GM18867 (cell line): ENCODE measurements at regions not wholly inside any gene's neighbourhood (a gene's known extent, or its start where the extent isn't known, plus 50 kb on each side); places are given as distances from the start of the nearest gene placed in this dataset.

ENCODE experiments used
- ATAC-seq: cut with Tn5 transposase; IDR thresholded peaks from one replicate; pipeline ENCODE4 v1.9.1; 2021; ENCODE audit warnings: mild to moderate bottlenecking, moderate library complexity; ENCODE audit not compliant: unreplicated experiment

- no peak for ATAC-seq
Measured at GRCh38 chr22:49083607-49084006, 744.1 kb downstream of the BRD1 start.

GRCh38 chr22:49082451-49082850 is 745.2 kb downstream of the BRD1 start:
- ATAC-seq, result no peak

DNA sequence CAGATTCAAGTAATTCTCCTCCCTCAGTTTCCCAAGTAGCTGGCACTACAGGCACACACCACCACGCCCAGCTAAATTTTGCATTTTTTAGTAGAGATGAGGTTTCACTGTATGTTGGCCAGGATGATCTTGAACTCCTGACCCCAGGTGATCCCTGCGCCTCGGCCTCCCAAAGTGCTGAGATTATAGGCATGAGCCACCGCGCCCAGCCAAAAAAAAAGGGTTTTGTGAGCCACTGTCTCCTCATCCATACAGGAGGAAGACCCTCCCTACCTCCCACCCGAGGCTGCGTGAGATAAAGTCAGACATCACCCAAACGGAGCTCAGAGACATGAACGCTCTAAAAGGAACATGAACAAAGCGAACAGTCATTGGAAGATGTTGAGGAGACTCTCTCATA is 745.7 kb downstream of the BRD1 start:
- ATAC-seq, result no peak

GRCh38 chr22:49081261-49081666 is 746.4 kb downstream of the BRD1 start:
- no peak for ATAC-seq

GRCh38 chr22:49080631-49081030 is 747.0 kb downstream of the BRD1 start:
- no peak for ATAC-seq

- ATAC-seq, result no peak
Measured at GRCh38 chr22:49079743-49080500, 747.8 kb downstream of the BRD1 start.

DNA sequence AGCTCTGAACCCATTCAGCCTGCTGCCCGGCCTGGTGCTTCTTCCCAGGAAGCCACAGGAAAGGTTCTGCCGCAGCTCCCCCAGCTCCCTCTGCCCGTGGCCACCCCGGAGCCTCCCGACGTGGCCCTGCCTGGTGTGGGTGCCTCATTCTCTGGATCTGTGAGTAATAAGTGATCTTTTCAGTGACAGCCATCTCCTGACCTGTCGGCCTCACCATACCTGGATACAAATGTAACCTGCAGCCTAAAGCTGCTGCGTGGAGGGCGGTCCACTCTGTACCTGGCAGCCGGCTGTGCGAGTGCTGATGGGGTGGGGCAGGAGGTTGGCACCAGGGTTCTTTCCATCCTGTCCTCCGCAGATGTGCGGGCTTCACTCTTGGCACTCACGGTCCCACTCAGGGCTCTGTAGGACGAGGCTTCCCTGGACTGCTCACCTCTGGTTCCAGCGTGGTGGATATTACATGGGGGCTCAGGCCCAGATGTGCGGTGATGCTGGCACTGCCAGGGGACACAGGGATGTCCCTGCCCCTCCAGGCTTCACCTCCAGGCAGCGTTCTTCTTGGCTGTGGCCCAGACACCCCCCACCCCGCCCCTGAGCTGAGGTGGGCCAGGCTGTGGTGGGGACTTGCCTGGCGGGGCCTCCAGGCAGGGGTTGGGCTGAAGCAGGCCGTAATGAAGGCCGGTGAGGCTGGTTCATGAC is 748.5 kb downstream of the BRD1 start:
- no peak for ATAC-seq

GRCh38 chr22:49078076-49078710 is 749.5 kb downstream of the BRD1 start:
- no peak for ATAC-seq

- no peak for ATAC-seq
Measured at GRCh38 chr22:49077586-49077985, 750.1 kb downstream of the BRD1 start.

- ATAC-seq, result no peak
Measured at GRCh38 chr22:49077036-49077393, 750.7 kb downstream of the BRD1 start.

DNA sequence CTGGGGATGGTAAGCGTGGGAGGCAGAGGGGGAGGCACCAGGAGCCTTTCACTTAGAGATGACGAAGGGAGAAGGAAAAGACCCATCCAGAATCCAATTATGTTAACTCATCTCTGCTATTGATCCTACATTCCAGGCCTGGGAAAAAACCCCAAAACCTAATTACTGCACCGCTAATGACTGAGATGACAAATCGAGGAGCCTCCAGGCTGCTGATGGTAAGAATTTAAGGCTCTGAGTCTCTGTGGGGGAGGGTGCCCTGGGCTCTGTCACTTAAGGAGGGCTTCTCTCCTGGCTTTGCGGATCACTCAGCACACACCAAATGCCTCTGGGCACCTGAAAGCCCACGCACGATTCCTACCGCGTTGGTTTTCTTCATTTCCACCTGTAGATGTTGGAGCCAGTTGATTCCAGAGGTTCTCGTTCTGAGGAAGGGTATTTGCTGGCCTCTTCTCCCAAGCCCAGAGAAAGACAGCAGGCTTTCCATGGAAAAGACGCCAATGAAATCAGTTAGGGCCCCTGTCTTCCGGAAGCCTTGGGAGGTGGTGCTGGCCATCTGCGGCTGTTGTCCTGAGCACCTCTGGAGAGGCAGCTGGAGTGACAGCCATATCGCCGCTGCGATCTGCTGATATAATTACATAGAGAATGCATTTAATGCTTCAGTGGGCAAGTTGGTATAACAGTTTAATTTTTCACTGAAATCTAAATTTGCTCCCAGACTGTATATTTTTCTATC is 751.2 kb downstream of the BRD1 start:
- ATAC-seq, result no peak

DNA sequence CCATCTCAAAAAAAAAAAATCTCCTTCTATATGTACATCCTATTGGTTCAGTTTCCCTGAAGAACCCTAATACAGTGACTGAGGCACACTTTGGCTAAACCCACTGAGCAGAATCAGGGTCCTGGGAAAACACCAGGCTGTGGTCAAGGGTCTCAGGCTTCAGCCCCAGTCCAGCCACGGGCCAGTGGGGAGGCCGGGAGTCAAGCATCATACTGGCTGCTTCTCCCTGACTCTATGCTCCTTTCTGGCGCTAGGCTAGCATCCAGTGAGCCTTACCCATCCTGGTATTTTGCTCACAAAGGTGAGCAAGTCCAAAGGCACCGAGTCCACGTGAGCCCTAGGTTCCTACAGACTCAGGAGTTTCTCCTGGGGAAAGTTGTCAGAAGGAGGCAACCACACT is 752.5 kb downstream of the BRD1 start:
- no peak for ATAC-seq

DNA sequence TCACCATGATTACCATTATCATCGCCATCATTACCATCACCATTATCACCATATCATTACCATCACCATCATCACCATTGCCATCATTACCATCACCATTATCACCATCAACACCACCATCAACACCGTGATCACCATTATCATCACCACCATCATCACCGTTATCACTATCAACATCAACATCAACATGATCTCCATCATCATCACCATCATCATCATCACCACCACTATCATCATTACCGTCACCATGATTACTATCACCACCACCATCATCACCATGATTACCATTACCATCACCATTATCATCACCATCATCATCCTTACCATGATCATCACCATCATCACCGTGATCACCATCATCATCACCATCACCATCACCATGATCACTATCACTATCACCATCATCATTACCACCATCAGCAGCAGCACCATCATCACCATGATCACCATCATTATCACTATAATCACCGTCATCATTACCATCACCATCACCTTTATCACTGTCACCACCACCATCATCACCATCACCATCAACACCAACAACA is 753.7 kb downstream of the BRD1 start:
- ATAC-seq, result no peak

DNA sequence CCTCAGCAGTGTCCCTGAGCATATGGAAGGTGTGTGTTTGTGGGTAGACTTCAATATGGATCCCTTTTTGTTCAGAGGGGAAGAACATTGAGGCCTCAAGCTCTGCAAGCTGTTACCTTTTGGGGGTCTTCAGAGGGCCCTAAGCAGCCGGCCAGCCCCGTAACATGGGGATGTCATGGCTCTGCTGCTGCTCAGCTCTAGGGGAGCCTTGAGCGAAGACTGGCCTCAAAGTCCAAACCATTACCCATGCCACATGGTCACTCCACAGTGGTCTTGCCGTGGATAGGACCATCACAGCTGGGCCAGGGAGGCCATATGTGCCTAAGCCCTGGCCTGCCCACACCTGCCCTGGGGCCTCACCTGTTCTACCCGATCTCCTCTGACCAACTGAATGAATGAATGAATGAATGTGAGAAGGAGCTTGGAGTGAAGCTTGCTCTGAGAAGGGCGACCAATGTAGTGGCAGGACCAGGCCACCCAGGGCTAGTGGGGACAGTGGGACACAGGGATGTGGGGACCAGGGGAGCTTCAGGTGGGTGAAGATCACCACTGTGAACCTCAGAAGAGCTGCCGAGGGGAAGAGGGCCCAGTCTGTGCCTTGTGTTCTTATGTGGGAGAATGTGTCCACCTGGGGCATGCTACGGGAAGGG is 754.6 kb downstream of the BRD1 start:
- no peak for ATAC-seq

- no peak for ATAC-seq
Measured at GRCh38 chr22:49070501-49070900, 757.2 kb downstream of the BRD1 start.

DNA sequence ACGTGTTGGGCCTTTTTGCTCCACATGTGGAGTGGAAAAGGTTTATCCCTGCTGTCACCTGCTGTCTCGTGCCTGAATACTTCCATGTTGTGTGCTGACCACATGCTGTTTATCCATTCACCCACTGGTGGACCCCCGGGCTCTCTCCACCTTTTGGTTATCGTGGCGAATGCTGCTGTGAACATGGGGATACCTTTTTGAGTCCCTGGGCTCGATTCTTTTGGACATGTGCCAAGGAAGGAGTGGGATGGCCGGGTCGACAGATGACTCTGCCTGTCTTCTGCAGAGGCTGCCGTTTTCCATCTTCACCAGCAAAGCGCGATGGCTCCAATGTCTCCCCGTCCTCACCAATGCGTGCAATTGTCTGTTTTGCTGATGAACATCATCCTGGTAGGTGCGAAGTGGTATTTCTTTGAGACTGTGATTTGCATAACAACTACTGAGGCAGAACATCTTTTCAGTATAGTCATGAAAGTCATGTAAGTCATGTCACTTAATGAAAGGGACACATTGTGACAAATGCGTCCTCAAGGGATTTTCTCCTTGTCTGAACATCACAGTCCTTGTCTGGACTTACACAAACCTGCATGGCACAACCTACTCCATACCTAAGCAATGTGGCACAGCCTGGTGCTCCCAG is 758.7 kb downstream of the BRD1 start:
- ATAC-seq, result no peak

GRCh38 chr22:49067504-49067903 is 760.2 kb downstream of the BRD1 start:
- no peak for ATAC-seq

GRCh38 chr22:49066619-49067018 is 761.1 kb downstream of the BRD1 start:
- no peak for ATAC-seq

- no peak for ATAC-seq
Measured at GRCh38 chr22:49064836-49065235, 762.8 kb downstream of the BRD1 start.

DNA sequence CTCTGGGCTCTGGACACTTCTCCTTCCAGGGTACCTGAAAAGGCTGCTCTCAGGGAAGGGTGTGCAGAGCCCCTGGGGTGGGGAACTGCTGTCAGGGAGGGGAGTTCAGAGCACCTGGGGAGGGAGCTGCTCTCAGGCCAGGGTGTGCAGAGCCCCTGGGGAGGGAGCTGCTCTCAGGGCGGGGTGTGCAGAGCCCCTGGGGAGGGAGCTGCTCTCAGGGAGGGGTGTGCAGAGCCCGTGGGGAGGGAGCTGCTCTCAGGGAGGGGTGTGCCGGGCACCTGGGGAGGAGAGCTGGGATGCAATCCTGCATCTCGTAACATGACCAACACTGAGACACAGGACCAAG is 764.2 kb downstream of the BRD1 start:
- ATAC-seq, result no peak
